Transverse colon (tissue), 4 donors: ENCODE measurements at regions not wholly inside any gene's neighbourhood (a gene's known extent, or its start where the extent isn't known, plus 50 kb on each side); places are given as distances from the start of the nearest gene placed in this dataset.

Experiments used
- DNase-seq: peaks from one replicate; pipeline ENCODE4 v3.0.0-alpha.2; 2019
- H3K27ac ChIP-seq, 4 donors: fragments of 200-600 bp; sonication (generic); 2 replicates each; pipeline ENCODE4 v1.5.1; 2016 to 2018; ENCODE audit warnings: inconsistent platforms in 4 of 4
- H3K27me3 ChIP-seq: fragments of 200-600 bp; sonication (generic); 2 replicates; pipeline ENCODE4 v1.5.1; 2017; ENCODE audit warnings: inconsistent platforms
- H3K36me3 ChIP-seq, 4 donors: fragments of 200-600 bp; sonication (generic); 2 replicates each; pipeline ENCODE4 v1.5.1; 2017 to 2019; ENCODE audit warnings: inconsistent platforms in 4 of 4
- H3K4me1 ChIP-seq, 4 donors: fragments of 200-600 bp; sonication (generic); 2 replicates each; pipeline ENCODE4 v1.5.1; 2017 to 2020; ENCODE audit warnings: inconsistent platforms in 4 of 4
- H3K4me3 ChIP-seq, 4 donors: fragments of 200-600 bp; sonication (generic); 1 replicate in 1 of 4; 2 replicates in 3 of 4; pipeline versions ENCODE4 v1.5.1 to v1.6.1; 2017 to 2019; ENCODE audit warnings: inconsistent platforms in 4 of 4
- H3K9me3 ChIP-seq, 2 donors: fragments of 200-600 bp; sonication (generic); 2 replicates each; pipeline ENCODE4 v1.5.1; 2017 to 2019; ENCODE audit warnings: inconsistent platforms in 2 of 2
- CTCF ChIP-seq, 5 experiments: fragments of 200-600 bp in 3 of 5; fragments of 450-650 bp in 2 of 5; sonication (generic) in 3 of 5; IDR thresholded peaks; 1 replicate in 2 of 5; 2 replicates in 3 of 5; pipeline ENCODE4 v1.5.1; 2016 to 2017; ENCODE audit warnings: antibody characterized with exemption in 5 of 5, inconsistent platforms in 3 of 5, mild to moderate bottlenecking in 2 of 5, moderate library complexity in 1 of 5
- EP300 ChIP-seq: sonication (generic); formaldehyde crosslinking; IDR thresholded peaks from one replicate; pipeline ENCODE4 v1.6.1; 2017; ENCODE audit warnings: antibody characterized with exemption, low read depth
- POLR2A ChIP-seq: fragments of 450-650 bp; IDR thresholded peaks from one replicate; pipeline ENCODE4 v1.6.1; 2016; ENCODE audit warnings: antibody characterized with exemption, mild to moderate bottlenecking, moderate library complexity
- POLR2AphosphoS5 ChIP-seq, 3 donors: sonication (generic); formaldehyde crosslinking; IDR thresholded peaks; one replicate each; pipeline ENCODE4 v1.6.1; 2016; ENCODE audit warnings: antibody characterized with exemption in 3 of 3
- WGBS, 2 donors: methylation state at CpG; one replicate each; pipeline ENCODE4 v1.1.5; 2018; ENCODE audit warnings: low coverage in 1 of 2; 5-methylcytosine and 5-hydroxymethylcytosine counted together
- in situ Hi-C, 4 donors: fragments of 200-750 bp; cut with MboI; loops; one replicate each; pipeline versions ENCODE4 v1.15.0 to v1.15.1; 2017; ENCODE audit warnings: low sequenced_read_pairs in 3 of 4, low pct_ligation_motif_present in 1 of 4, low pct_unique_long_range_greater_than_20kb in 1 of 4
- intact Hi-C: fragments of 100-400 bp; cut with DNase I; formaldehyde crosslinking; loops from one replicate; pipeline ENCODE4 v1.15.1; 2023; ENCODE audit warnings: low total_unique reads

GRCh38 chr13:34156841-34157365, 339.0 kb downstream of the RFC3 start:
- TF ChIP-seq POLR2A (no peak), POLR2AphosphoS5 (IDR thresholded peaks at IDR 0.05) (peak; percentile 59 to 67 (median 64)), CTCF (IDR thresholded peaks at IDR 0.05) (no peak)
- peak overlapping the region in 3 of 4 donors; percentile 40 to 57 (median 48) for H3K27ac ChIP-seq
- peak; percentile 80 for DNase-seq
- H3K9me3 ChIP-seq, result no peaks in the 10 kb centered on the region
- H3K27me3 ChIP-seq, result no peaks in the 10 kb centered on the region
- in situ Hi-C loops (no loop called here), intact Hi-C loops (no loop called here)
- H3K36me3 ChIP-seq, result no peaks in the 10 kb centered on the region
- 19 to 27% methylated on average over 12 of the region's 12 CpGs for WGBS, 2 donors
- no peak overlapping the region for H3K4me3 ChIP-seq
- H3K4me1 ChIP-seq, result peaks cover 0 to 34% (median 29%) of the 10 kb centered on the region in 4 donors

DNA sequence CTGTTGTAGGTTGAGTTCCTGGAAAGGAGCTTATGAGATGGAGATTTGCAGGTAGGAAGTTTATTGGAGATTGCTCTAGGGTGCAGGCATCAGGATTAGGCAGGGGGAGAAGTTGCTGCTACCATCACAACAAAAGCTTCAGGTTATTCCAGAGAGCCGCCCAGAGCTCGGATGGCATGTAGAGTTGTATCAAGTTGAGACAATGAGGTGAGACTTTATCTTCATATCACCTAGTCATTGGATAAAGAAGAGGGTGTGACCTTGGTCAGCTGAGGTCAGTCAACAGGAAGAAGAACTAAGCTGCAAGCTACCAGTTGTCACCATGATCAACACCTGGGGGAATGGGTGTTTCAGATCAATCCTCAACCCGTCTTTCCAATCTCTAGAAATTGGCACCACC, 342.0 kb downstream of the RFC3 start:
- Histone ChIP-seq H3K4me1 (peaks cover 7 to 48% (median 35%) of the 10 kb centered on the region in 4 donors), H3K36me3 (no peaks in the 10 kb centered on the region), H3K9me3 (no peaks in the 10 kb centered on the region), H3K27ac (no peak overlapping the region), H3K27me3 (no peaks in the 10 kb centered on the region), H3K4me3 (no peak overlapping the region)
- in situ Hi-C loops (no loop called here), intact Hi-C loops (no loop called here)
- TF ChIP-seq POLR2A, result no peak
- no peak for TF ChIP-seq EP300
- no peak for TF ChIP-seq POLR2AphosphoS5 (IDR thresholded peaks at IDR 0.05)
- TF ChIP-seq CTCF (IDR thresholded peaks at IDR 0.05), result no peak
- no peak for DNase-seq
- 67 to 89% methylated on average over 1 to 3 of the region's 3 CpGs for WGBS, 2 donors

- TF ChIP-seq POLR2A, result no peak
- TF ChIP-seq EP300, result peak; percentile 3
- peak in 2 of 3 donors; percentile 34 to 55 for TF ChIP-seq POLR2AphosphoS5 (IDR thresholded peaks at IDR 0.05)
- Histone ChIP-seq H3K27me3 (no peaks in the 10 kb centered on the region), H3K36me3 (no peaks in the 10 kb centered on the region), H3K4me1 (peaks cover 7 to 30% (median 22%) of the 10 kb centered on the region in 4 donors), H3K4me3 (no peak overlapping the region), H3K9me3 (no peaks in the 10 kb centered on the region), H3K27ac (peak overlapping the region; percentile 65 to 75 (median 68))
- DNase-seq, result no peak
- in situ Hi-C loops (no loop called here), intact Hi-C loops (no loop called here)
- 0 to 19% methylated on average over 4 to 5 of the region's 5 CpGs for WGBS, 2 donors
Measured at GRCh38 chr13:34161931-34162543, 344.1 kb downstream of the RFC3 start.

- no peak for TF ChIP-seq POLR2A
- no peak for TF ChIP-seq POLR2AphosphoS5 (IDR thresholded peaks at IDR 0.05)
- no peak for TF ChIP-seq CTCF (IDR thresholded peaks at IDR 0.05)
- TF ChIP-seq EP300, result no peak
- DNase-seq, result no peak
- H3K4me3 ChIP-seq, result no peak overlapping the region
- H3K27ac ChIP-seq, result peak overlapping the region; percentile 65 to 75 (median 68)
- no peaks in the 10 kb centered on the region for H3K9me3 ChIP-seq
- WGBS, 2 donors, result 0 to 24% methylated on average over 3 of the region's 3 CpGs
- H3K27me3 ChIP-seq, result no peaks in the 10 kb centered on the region
- in situ Hi-C loops (no loop called here), intact Hi-C loops (no loop called here)
- no peaks in the 10 kb centered on the region for H3K36me3 ChIP-seq
- peaks cover 7 to 25% (median 17%) of the 10 kb centered on the region in 4 donors for H3K4me1 ChIP-seq
Measured at GRCh38 chr13:34162544-34162933, 344.6 kb downstream of the RFC3 start.
